Upper lobe of right lung (tissue), 1 donor: ENCODE measurements at regions not wholly inside any gene's neighbourhood (a gene's known extent, or its start where the extent isn't known, plus 50 kb on each side); places are given as distances from the start of the nearest gene placed in this dataset.

ENCODE experiments used
- ATAC-seq: fragments of 200-7000 bp; cut with Tn5 transposase; one replicate; pipeline ENCODE4 v1.9.1; 2020; ENCODE audit warnings: mild to moderate bottlenecking, moderate library complexity
- DNase-seq: peaks from one replicate; pipeline ENCODE4 v3.0.0-alpha.2; 2020
- H3K27ac ChIP-seq: fragments of 200-600 bp; one replicate; pipeline ENCODE4 v1.8.0; 2022
- H3K27me3 ChIP-seq: fragments of 200-600 bp; one replicate; pipeline ENCODE4 v1.8.0; 2022; ENCODE audit warnings: mild to moderate bottlenecking
- H3K36me3 ChIP-seq: fragments of 200-600 bp; one replicate; pipeline ENCODE4 v1.8.0; 2022
- H3K4me1 ChIP-seq: fragments of 200-600 bp; one replicate; pipeline ENCODE4 v1.8.0; 2022
- H3K4me3 ChIP-seq: fragments of 200-600 bp; one replicate; pipeline ENCODE4 v1.8.0; 2022; ENCODE audit warnings: mild to moderate bottlenecking
- H3K9me3 ChIP-seq: fragments of 200-600 bp; one replicate; pipeline ENCODE4 v1.8.0; 2022
- CTCF ChIP-seq: fragments of 200-600 bp; IDR thresholded peaks from one replicate; pipeline ENCODE4 v1.8.0; 2022; ENCODE audit warnings: antibody characterized with exemption
- intact Hi-C: fragments of 100-400 bp; cut with DNase I; formaldehyde crosslinking; loops from one replicate; pipeline ENCODE4 v1.11.0; 2022
- donor health status: DM: no; HTN: yes; CAD: no; lungs with severe emphysema.

GRCh38 chr21:38733972-38734546 is 71.7 kb upstream of the ETS2 start:
- Histone ChIP-seq H3K27ac (peak overlapping the region; percentile 51), H3K4me3 (peak overlapping the region; percentile 34), H3K36me3 (no peaks in the 10 kb centered on the region), H3K9me3 (no peaks in the 10 kb centered on the region), H3K4me1 (peaks cover 10% of the 10 kb centered on the region), H3K27me3 (no peaks in the 10 kb centered on the region)
- peak; percentile 91 for TF ChIP-seq CTCF
- ATAC-seq: peak; percentile 99
- peak; percentile 93 for DNase-seq
- intact Hi-C loops: loop anchor here (5.0 to 10.0 kb wide), 2 partner anchors 81 to 403 kb away; no protein-coding TSS in a partner anchor

- DNase-seq (no peak), ATAC-seq (no peak)
- no peaks in the 10 kb centered on the region for H3K27me3 ChIP-seq
These were observed 70.9 kb upstream of the ETS2 start for GRCh38 chr21:38734646-38735365.

GRCh38 chr21:38735626-38736206 is 70.0 kb upstream of the ETS2 start:
- Histone ChIP-seq H3K4me3 (no peak overlapping the region), H3K27ac (no peak overlapping the region), H3K4me1 (peaks cover 10% of the 10 kb centered on the region), H3K36me3 (no peaks in the 10 kb centered on the region), H3K9me3 (no peaks in the 10 kb centered on the region), H3K27me3 (no peaks in the 10 kb centered on the region)
- no peak for TF ChIP-seq CTCF
- no peak for DNase-seq
- intact Hi-C loops: loop anchor here (10.0 kb wide), 1 partner anchor 79 kb away; no protein-coding TSS in a partner anchor
- ATAC-seq: no peak

More at GRCh38 chr21:38734646-38735365, 70.9 kb upstream of the ETS2 start:
- H3K36me3 ChIP-seq: no peaks in the 10 kb centered on the region
- H3K9me3 ChIP-seq: no peaks in the 10 kb centered on the region
- no peak for TF ChIP-seq CTCF
- H3K4me3 ChIP-seq: peak overlapping the region; percentile 34
- peaks cover 10% of the 10 kb centered on the region for H3K4me1 ChIP-seq
- H3K27ac ChIP-seq: peak overlapping the region; percentile 51
- intact Hi-C loops: loop anchor here (5.0 to 10.0 kb wide), 2 partner anchors 80 to 402 kb away; no protein-coding TSS in a partner anchor

GRCh38 chr21:38740090-38740489 is 65.6 kb upstream of the ETS2 start:
- H3K4me3 ChIP-seq: no peak overlapping the region
- no peaks in the 10 kb centered on the region for H3K9me3 ChIP-seq
- no peak for DNase-seq
- TF ChIP-seq CTCF: no peak
- no peak overlapping the region for H3K27ac ChIP-seq
- no peaks in the 10 kb centered on the region for H3K27me3 ChIP-seq
- H3K36me3 ChIP-seq: no peaks in the 10 kb centered on the region
- no peaks in the 10 kb centered on the region for H3K4me1 ChIP-seq
- intact Hi-C loops: no loop called here
- no peak for ATAC-seq

- ATAC-seq (no peak), DNase-seq (no peak)
- H3K4me3 ChIP-seq: no peak overlapping the region
- TF ChIP-seq CTCF: no peak
- H3K4me1 ChIP-seq: no peaks in the 10 kb centered on the region
- intact Hi-C loops: no loop called here
- no peaks in the 10 kb centered on the region for H3K36me3 ChIP-seq
- no peaks in the 10 kb centered on the region for H3K9me3 ChIP-seq
- no peak overlapping the region for H3K27ac ChIP-seq
- no peaks in the 10 kb centered on the region for H3K27me3 ChIP-seq
These were observed 64.4 kb upstream of the ETS2 start for GRCh38 chr21:38741092-38741949.
